ENCODE measurements at regions not wholly inside any gene's neighbourhood (a gene's known extent, or its start where the extent isn't known, plus 50 kb on each side); places are given as distances from the start of the nearest gene placed in this dataset.

DNA sequence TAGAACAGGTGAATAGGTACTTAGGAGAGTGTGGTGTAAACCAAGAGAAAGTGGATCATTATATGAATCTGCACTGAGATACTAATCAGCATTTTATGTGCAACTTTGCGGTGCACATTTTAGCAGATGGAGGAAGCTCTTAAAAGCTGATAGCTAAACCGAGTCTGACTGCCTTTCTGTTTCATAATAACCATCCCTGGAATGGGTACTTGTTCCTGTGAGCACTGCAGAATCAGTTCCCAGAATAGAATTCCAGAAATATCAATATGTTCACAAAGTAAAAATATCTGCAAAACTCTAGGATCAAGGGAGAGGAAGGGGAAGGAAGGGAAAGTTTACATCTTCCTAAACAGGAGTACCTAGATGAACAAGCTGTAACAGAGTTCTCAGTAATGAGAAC is 432.2 kb upstream of the HNRNPA3 start:
- Histone ChIP-seq H3K9me3 (no peaks in the 10 kb centered on the region), H3K27me3 (no peaks in the 10 kb centered on the region), H3K4me3 (no peak overlapping the region), H3K36me3 (no peaks in the 10 kb centered on the region), H3K4me1 (peaks cover 0 to 32% (median 16%) of the 10 kb centered on the region in 4 donors), H3K27ac (no peak overlapping the region)
- intact Hi-C loops (cut with DNase I; ENCODE audit: low total_unique reads) = no loop called here
- TF ChIP-seq, protein P1, sequence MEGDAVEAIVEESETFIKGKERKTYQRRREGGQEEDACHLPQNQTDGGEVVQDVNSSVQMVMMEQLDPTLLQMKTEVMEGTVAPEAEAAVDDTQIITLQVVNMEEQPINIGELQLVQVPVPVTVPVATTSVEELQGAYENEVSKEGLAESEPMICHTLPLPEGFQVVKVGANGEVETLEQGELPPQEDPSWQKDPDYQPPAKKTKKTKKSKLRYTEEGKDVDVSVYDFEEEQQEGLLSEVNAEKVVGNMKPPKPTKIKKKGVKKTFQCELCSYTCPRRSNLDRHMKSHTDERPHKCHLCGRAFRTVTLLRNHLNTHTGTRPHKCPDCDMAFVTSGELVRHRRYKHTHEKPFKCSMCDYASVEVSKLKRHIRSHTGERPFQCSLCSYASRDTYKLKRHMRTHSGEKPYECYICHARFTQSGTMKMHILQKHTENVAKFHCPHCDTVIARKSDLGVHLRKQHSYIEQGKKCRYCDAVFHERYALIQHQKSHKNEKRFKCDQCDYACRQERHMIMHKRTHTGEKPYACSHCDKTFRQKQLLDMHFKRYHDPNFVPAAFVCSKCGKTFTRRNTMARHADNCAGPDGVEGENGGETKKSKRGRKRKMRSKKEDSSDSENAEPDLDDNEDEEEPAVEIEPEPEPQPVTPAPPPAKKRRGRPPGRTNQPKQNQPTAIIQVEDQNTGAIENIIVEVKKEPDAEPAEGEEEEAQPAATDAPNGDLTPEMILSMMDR (IDR thresholded peaks at IDR 0.05) = no peak
- DNase-seq = no peak

DNA sequence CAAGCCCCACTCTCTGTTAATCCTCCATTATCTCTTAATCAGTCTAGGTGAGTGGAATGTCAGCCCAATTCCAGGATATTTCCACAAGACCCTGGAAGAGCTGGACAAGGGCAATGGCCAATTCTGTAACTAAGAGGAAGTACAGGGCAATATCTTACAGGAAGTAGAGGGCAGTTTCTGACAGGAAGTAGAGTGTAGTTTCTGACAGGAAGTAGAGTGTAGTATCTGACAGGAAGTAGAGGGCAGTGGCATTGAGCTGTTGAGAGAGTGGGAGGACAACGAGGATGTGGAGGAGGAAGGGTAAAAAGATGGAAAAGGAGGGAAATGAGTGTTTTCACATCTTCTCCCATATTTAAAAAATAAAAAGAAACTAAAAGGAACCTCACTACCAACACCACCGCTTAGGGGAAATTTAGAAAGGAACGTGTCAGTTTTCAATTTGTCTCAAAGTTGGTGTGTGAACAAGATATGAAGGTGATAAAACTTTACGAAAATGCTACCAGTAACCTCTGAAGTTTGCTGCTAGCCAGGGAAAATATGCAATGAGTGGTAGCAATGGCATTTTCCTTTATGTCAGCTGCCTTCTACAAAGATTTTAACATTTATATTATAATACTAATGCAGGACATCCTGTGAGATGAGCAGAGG is 430.9 kb upstream of the HNRNPA3 start:
- no peak for DNase-seq
- TF ChIP-seq, protein P1 (IDR thresholded peaks at IDR 0.05) = no peak
- Histone ChIP-seq H3K9me3 (no peaks in the 10 kb centered on the region), H3K27ac (no peak overlapping the region), H3K4me1 (peaks cover 0 to 32% (median 16%) of the 10 kb centered on the region in 4 donors), H3K36me3 (no peaks in the 10 kb centered on the region), H3K27me3 (no peaks in the 10 kb centered on the region), H3K4me3 (no peak overlapping the region)
- intact Hi-C loops (cut with DNase I; ENCODE audit: low total_unique reads) = no loop called here

DNA sequence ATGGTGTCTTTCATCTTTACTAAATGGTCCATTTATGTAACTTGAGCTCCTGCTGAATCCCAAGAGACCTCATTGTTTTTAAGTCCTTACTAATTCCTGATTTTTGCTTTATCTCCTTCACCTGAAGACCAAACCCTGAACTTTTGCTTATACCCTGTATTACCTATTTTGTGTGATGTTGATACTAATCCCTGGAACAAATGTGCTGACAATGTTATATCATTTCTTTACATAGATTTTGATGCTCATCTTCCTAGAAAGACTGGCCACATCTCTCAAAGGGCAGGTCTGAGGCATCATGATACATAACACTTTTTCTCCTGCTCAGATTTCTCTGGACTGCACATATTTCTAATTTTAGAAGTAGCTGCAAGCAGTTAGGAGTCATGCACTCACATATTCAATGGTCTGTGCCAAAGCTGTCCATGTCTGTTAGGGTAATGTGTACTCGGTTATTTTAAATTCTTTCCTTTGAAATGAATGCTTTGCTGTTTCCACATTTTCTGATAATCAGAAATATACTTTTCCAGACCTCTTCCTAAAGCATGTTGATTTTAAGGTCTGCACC is 427.9 kb upstream of the HNRNPA3 start:
- H3K4me3 ChIP-seq = no peak overlapping the region
- H3K9me3 ChIP-seq = no peaks in the 10 kb centered on the region
- TF ChIP-seq, protein P1 (IDR thresholded peaks at IDR 0.05) = no peak
- intact Hi-C loops (cut with DNase I; ENCODE audit: low total_unique reads) = no loop called here
- no peaks in the 10 kb centered on the region for H3K27me3 ChIP-seq
- DNase-seq = no peak
- H3K4me1 ChIP-seq = peaks cover 0 to 16% (median 11%) of the 10 kb centered on the region in 4 donors
- no peak overlapping the region for H3K27ac ChIP-seq
- H3K36me3 ChIP-seq = no peaks in the 10 kb centered on the region

GRCh38 chr2:176789751-176790150 is 422.8 kb upstream of the HNRNPA3 start:
- intact Hi-C loops (cut with DNase I; ENCODE audit: low total_unique reads) = no loop called here
- DNase-seq = no peak
- Histone ChIP-seq H3K9me3 (no peaks in the 10 kb centered on the region), H3K4me3 (no peak overlapping the region), H3K36me3 (no peaks in the 10 kb centered on the region), H3K27ac (no peak overlapping the region), H3K4me1 (peaks cover 0 to 19% (median 12%) of the 10 kb centered on the region in 4 donors), H3K27me3 (no peaks in the 10 kb centered on the region)
- TF ChIP-seq, protein P1 (IDR thresholded peaks at IDR 0.05) = no peak

DNA sequence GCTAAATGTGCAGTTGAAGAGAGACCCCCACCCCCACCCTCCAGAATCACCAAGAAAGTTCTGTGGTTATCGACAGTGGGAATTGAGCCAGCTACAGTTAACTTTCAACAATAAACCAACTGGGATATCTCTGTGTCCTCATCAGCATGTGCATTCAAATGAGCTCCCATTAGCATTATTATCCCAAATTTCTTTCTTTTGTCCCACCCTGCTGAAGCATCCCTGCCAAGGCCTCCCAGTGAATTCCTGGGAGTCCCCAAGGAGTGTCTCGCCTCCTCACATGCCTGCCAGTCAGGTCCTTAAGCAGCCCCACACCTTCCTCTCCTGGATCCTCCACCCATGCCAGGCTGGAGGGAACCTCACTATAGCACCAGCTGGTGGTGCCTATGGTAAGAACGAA is 422.1 kb upstream of the HNRNPA3 start:
- DNase-seq = no peak
- H3K4me1 ChIP-seq = peaks cover 0 to 14% (median 8%) of the 10 kb centered on the region in 4 donors
- H3K27ac ChIP-seq = no peak overlapping the region
- no peak overlapping the region for H3K4me3 ChIP-seq
- H3K36me3 ChIP-seq = no peaks in the 10 kb centered on the region
- intact Hi-C loops (cut with DNase I; ENCODE audit: low total_unique reads) = no loop called here
- H3K9me3 ChIP-seq = no peaks in the 10 kb centered on the region
- TF ChIP-seq, protein P1 (IDR thresholded peaks at IDR 0.05) = no peak
- no peaks in the 10 kb centered on the region for H3K27me3 ChIP-seq

Measured in tibial artery (tissue), 4 donors.